Spleen (tissue), 7 donors: ENCODE measurements at regions not wholly inside any gene's neighbourhood (a gene's known extent, or its start where the extent isn't known, plus 50 kb on each side); places are given as distances from the start of the nearest gene placed in this dataset.

Experiments used
- CTCF ChIP-seq, 11 experiments: fragments of 200-600 bp in 7 of 11; fragments of 450-650 bp in 4 of 11; sonication (generic) in 4 of 11; IDR thresholded peaks in 8 of 11; conservative IDR thresholded peaks in 3 of 11; 1 replicate in 7 of 11; 2 replicates in 4 of 11; pipeline versions ENCODE4 v1.4.0 to v1.8.0; 2016 to 2021; ENCODE audit warnings: antibody characterized with exemption in 11 of 11, inconsistent platforms in 4 of 11, mild to moderate bottlenecking in 1 of 11
- POLR2A ChIP-seq, 3 donors: fragments of 450-650 bp; IDR thresholded peaks; one replicate each; pipeline ENCODE4 v1.5.1; 2017; ENCODE audit warnings: antibody characterized with exemption in 3 of 3, mild to moderate bottlenecking in 1 of 3
- POLR2AphosphoS5 ChIP-seq, 3 donors: sonication (generic); formaldehyde crosslinking; IDR thresholded peaks; one replicate each; pipeline ENCODE4 v1.5.1; 2017; ENCODE audit warnings: antibody characterized with exemption in 3 of 3
- donor health status: DM: no; HTN: no; CAD: no; lungs with moderate emphysema.
- donor health status: DM: no; HTN: no; CAD: no.
- donor health status: DM: no; HTN: no; CAD: no.

- no peak for TF ChIP-seq POLR2A (IDR thresholded peaks at IDR 0.05)
- TF ChIP-seq POLR2AphosphoS5 (IDR thresholded peaks at IDR 0.05), result no peak
- TF ChIP-seq CTCF (IDR thresholded peaks at IDR 0.05 in 8 of 11, conservative IDR thresholded peaks at IDR 0.05 in 3 of 11), result no peak
These were observed 160.1 kb downstream of the TENT4A start for GRCh38 chr5:6873359-6873758.
